K562 (cell line): ENCODE measurements at regions not wholly inside any gene's neighbourhood (a gene's known extent, or its start where the extent isn't known, plus 50 kb on each side); places are given as distances from the start of the nearest gene placed in this dataset.

Experiments
- ATAC-seq: fragments of 200-7000 bp; cut with Tn5 transposase; 3 replicates; pipeline ENCODE4 v1.9.1; 2020; ENCODE audit warnings: moderate library complexity
- BruUV-seq: library from RNA; stranded (reverse); fragments of 400-500 nt; replicated peaks from 2 replicates; lab custom pipeline; 2021; lab: Mats Ljungman, UMichigan
- CTCF ChIA-PET: fragments of 300-600 bp; formaldehyde crosslinking; extraction: SDS; loops from one replicate; lab custom pipeline; 2021; ENCODE audit warnings: low intra/inter-chr PET ratio; lab: Yijun Ruan, JAX
- POLR2A ChIA-PET: fragments of 300-600, 350-650 bp; sonication (Branson Sonifier 250); formaldehyde crosslinking; extraction: SDS; loops from one replicate; lab custom pipeline; 2021; ENCODE audit warnings: antibody characterized with exemption, inconsistent platforms; lab: Yijun Ruan, JAX
- DNase-seq, 4 experiments: peaks; one replicate each; pipeline versions ENCODE4 v3.0.0 to v3.0.0-alpha.2; 2011 to 2018; ENCODE audit warnings: low spot score in 3 of 4, mixed read lengths in 3 of 4; ENCODE audit errors: extremely low read depth in 1 of 4
- FAIRE-seq: peaks from 2 replicates; lab custom pipeline; 2011; peaks lifted over from hg19 to GRCh38; lab: Jason Lieb, UNC
- H2AFZ ChIP-seq: 2 replicates; pipeline ENCODE4 v1.6.0; 2011; ENCODE audit warnings: low read depth, low read length, control low read depth, inconsistent platforms
- H3K27ac ChIP-seq: fragments of 200-600 bp; 3 replicates; pipeline ENCODE4 v1.8.0; 2011; ENCODE audit warnings: low read depth, mild to moderate bottlenecking, control low read depth, inconsistent platforms, low read length, moderate library complexity, mixed read lengths; ENCODE audit errors: extremely low read depth
- H3K27me3 ChIP-seq, 2 experiments: fragments of 300-600 bp in 1 of 2; 2 replicates in 1 of 2; 3 replicates in 1 of 2; pipeline versions ENCODE4 v1.6.0 to v1.8.0; 2011; ENCODE audit warnings: inconsistent platforms in 2 of 2, low read length in 2 of 2, mild to moderate bottlenecking in 1 of 2, mixed read lengths in 1 of 2, moderate library complexity in 1 of 2; ENCODE audit not compliant: control insufficient read depth in 2 of 2, insufficient read depth in 2 of 2
- H3K36me3 ChIP-seq: fragments of 300-600 bp; 3 replicates; pipeline ENCODE4 v1.8.0; 2011; ENCODE audit warnings: mild to moderate bottlenecking, low read length, inconsistent platforms; ENCODE audit not compliant: control insufficient read depth, insufficient read depth
- H3K4me1 ChIP-seq, 2 experiments: fragments of 200-600 bp in 1 of 2; replicated peaks in 1 of 2; 2 replicates in 1 of 2; 3 replicates in 1 of 2; pipeline versions ENCODE4 v1.5.1 to v1.8.0; 2011; ENCODE audit warnings: inconsistent platforms in 2 of 2, low read length in 2 of 2, mild to moderate bottlenecking in 1 of 2, mixed read lengths in 1 of 2, moderate library complexity in 1 of 2; ENCODE audit not compliant: control insufficient read depth in 2 of 2, insufficient read depth in 2 of 2
- H3K4me2 ChIP-seq: 2 replicates; pipeline ENCODE4 v1.6.1; 2011; ENCODE audit warnings: low read length, control low read depth, inconsistent platforms, mixed read lengths; ENCODE audit not compliant: insufficient read depth
- H3K4me3 ChIP-seq: fragments of 200-600 bp; sonication (generic), shearing (Covaris generic); 2 replicates; pipeline ENCODE4 v1.5.1; 2016; ENCODE audit warnings: control low read depth, inconsistent platforms
- H3K79me2 ChIP-seq: fragments of 200-600 bp; 3 replicates; pipeline ENCODE4 v1.8.0; 2011; ENCODE audit warnings: low read length, inconsistent platforms; ENCODE audit not compliant: control insufficient read depth, insufficient read depth
- H3K9ac ChIP-seq, 2 experiments: 2 replicates each; pipeline versions ENCODE4 v1.6.0 to v1.6.1; 2011; ENCODE audit warnings: low read depth in 2 of 2, low read length in 2 of 2, control low read depth in 1 of 2, inconsistent platforms in 1 of 2, mild to moderate bottlenecking in 1 of 2, mixed read lengths in 1 of 2; ENCODE audit not compliant: insufficient read depth in 1 of 2
- H3K9me1 ChIP-seq: one replicate; pipeline ENCODE4 v1.6.0; 2011; ENCODE audit warnings: inconsistent platforms, mild to moderate bottlenecking, low read length, moderate library complexity; ENCODE audit not compliant: control insufficient read depth, insufficient read depth
- H3K9me3 ChIP-seq: replicated peaks from 2 replicates; pipeline ENCODE4 v1.5.1; 2011; ENCODE audit warnings: low read depth, low read length, inconsistent platforms; ENCODE audit not compliant: control insufficient read depth, insufficient read depth
- H4K20me1 ChIP-seq: replicated peaks from 2 replicates; pipeline ENCODE4 v1.6.1; 2011; ENCODE audit warnings: low read length, inconsistent platforms, mixed read lengths; ENCODE audit not compliant: control insufficient read depth, insufficient read depth
- FOS ChIP-seq: IDR thresholded peaks from 3 replicates; pipeline ENCODE4 v1.6.1; 2011; ENCODE audit not compliant: insufficient read length; ENCODE audit errors: extremely low read depth
- HMG20B ChIP-seq: fragments of 250-450 bp; sonication (Bioruptor Pico); IDR thresholded peaks from 2 replicates; pipeline ENCODE4 v1.5.0; 2021; ENCODE audit warnings: mild to moderate bottlenecking
- JUND ChIP-seq, 2 experiments: IDR thresholded peaks; 2 replicates in 1 of 2; 3 replicates in 1 of 2; pipeline ENCODE4 v1.6.1; 2011; ENCODE audit warnings: borderline replicate concordance in 2 of 2, low read depth in 2 of 2, low read length in 2 of 2, improper control_type of control experiment in 1 of 2, missing biosample characterization in 1 of 2, missing genetic modification characterization in 1 of 2, missing genetic modification reagents in 1 of 2
- KDM5B ChIP-seq: fragments of 200-600 bp; sonication (generic); IDR thresholded peaks from 2 replicates; pipeline ENCODE4 v1.6.1; 2012; ENCODE audit warnings: low read depth, mild to moderate bottlenecking, moderate library complexity, low read length, control low read depth, inconsistent platforms; ENCODE audit not compliant: insufficient replicate concordance
- MXI1 ChIP-seq: IDR thresholded peaks from 2 replicates; pipeline ENCODE4 v1.6.1; 2011; ENCODE audit warnings: low read depth, mild to moderate bottlenecking, improper control_type of control experiment, low read length
- PKNOX1 ChIP-seq: fragments of 450-650 bp; IDR thresholded peaks from 2 replicates; pipeline ENCODE4 v1.6.1; 2016
- PTBP1 ChIP-seq: fragments of 200-400 bp; formaldehyde crosslinking; IDR thresholded peaks from 2 replicates; pipeline ENCODE4 v1.6.1; 2017; ENCODE audit warnings: low read depth, low read length
- RNF2 ChIP-seq: sonication (generic); IDR thresholded peaks from 2 replicates; pipeline ENCODE4 v1.6.1; 2016
- SMARCC2 ChIP-seq: fragments of 450-650 bp; IDR thresholded peaks from 2 replicates; pipeline ENCODE4 v1.6.1; 2017; ENCODE audit warnings: antibody characterized with exemption, moderate library complexity, mild to moderate bottlenecking, low read depth
- SMC3 ChIP-seq: conservative IDR thresholded peaks from 2 replicates; pipeline ENCODE4 v1.6.1; 2011; ENCODE audit warnings: low read depth, low read length, improper control_type of control experiment; ENCODE audit not compliant: insufficient read depth
- SREBF2 ChIP-seq: sonication (generic); formaldehyde crosslinking; IDR thresholded peaks from 2 replicates; pipeline ENCODE4 v1.4.0; 2020; ENCODE audit warnings: mild to moderate bottlenecking, missing genetic modification reagents
- SRSF1 ChIP-seq: fragments of 200-400 bp; formaldehyde crosslinking; IDR thresholded peaks from 2 replicates; pipeline ENCODE4 v1.6.1; 2017; ENCODE audit warnings: mild to moderate bottlenecking, low read depth, low read length, moderate library complexity
- TRIM28 ChIP-seq: fragments of 450-650 bp; IDR thresholded peaks from 2 replicates; pipeline ENCODE4 v1.6.1; 2017
- ZNF212 ChIP-seq: fragments of 450-650 bp; formaldehyde crosslinking; IDR thresholded peaks from 2 replicates; pipeline ENCODE4 v1.4.0; 2020; ENCODE audit warnings: mild to moderate bottlenecking
- ZNF224 ChIP-seq: sonication (generic); formaldehyde crosslinking; IDR thresholded peaks from 2 replicates; pipeline ENCODE4 v1.8.0; 2022; ENCODE audit warnings: mild to moderate bottlenecking, missing genetic modification reagents
- ZNF347 ChIP-seq: fragments of 450-650 bp; formaldehyde crosslinking; IDR thresholded peaks from 2 replicates; pipeline ENCODE4 v1.4.0; 2020; ENCODE audit warnings: low read depth, mild to moderate bottlenecking, moderate library complexity
- WGBS: fragments of 100-300 bp; shearing (Covaris generic); methylation state at CpG from one replicate; pipeline ENCODE4 v1.1.6; 2016; ENCODE audit warnings: low coverage, mixed read lengths; ENCODE audit not compliant: insufficient coverage; ENCODE audit errors: missing lambda C conversion rate; 5-methylcytosine and 5-hydroxymethylcytosine counted together
- in situ Hi-C: fragments of 300-500 bp; cut with MboI; formaldehyde crosslinking; loops from 4 replicates; pipeline ENCODE4 v1.15.0; 2018; ENCODE audit warnings: inconsistent platforms, mixed read lengths
- intact Hi-C: fragments of 100-400 bp; cut with micrococcal nuclease; formaldehyde crosslinking; loops from 2 replicates; pipeline ENCODE4 v1.14.2; 2022
- TF ChIP-seq, protein P1 (sequence below): sonication (generic); formaldehyde crosslinking; IDR thresholded peaks from 2 replicates; pipeline ENCODE4 v1.8.1; 2023; ENCODE audit warnings: mild to moderate bottlenecking, missing genetic modification reagents

- H3K36me3 ChIP-seq, result no peaks in the 10 kb centered on the region
- no peaks in the 10 kb centered on the region for H3K79me2 ChIP-seq
- TF ChIP-seq ZNF224 (no peak), TRIM28 (no peak), HMG20B (CRISPR knock-in tag) (no peak), KDM5B (no peak), PKNOX1 (no peak), FOS (no peak), PTBP1 (no peak), SREBF2 (CRISPR knock-in tag) (no peak), RNF2 (no peak), ZNF212 (no peak), SMARCC2 (no peak), SRSF1 (no peak), MXI1 (no peak), JUND (IDR thresholded peaks at IDR 0.05; ENCODE audit: borderline replicate concordance, low read depth, low read length) (no peak), JUND (tag; IDR thresholded peaks at IDR 0.05; ENCODE audit: borderline replicate concordance, low read depth, low read length) (no peak), SMC3 (no peak), ZNF347 (CRISPR knock-in tag) (no peak)
- TF ChIP-seq, protein P1, sequence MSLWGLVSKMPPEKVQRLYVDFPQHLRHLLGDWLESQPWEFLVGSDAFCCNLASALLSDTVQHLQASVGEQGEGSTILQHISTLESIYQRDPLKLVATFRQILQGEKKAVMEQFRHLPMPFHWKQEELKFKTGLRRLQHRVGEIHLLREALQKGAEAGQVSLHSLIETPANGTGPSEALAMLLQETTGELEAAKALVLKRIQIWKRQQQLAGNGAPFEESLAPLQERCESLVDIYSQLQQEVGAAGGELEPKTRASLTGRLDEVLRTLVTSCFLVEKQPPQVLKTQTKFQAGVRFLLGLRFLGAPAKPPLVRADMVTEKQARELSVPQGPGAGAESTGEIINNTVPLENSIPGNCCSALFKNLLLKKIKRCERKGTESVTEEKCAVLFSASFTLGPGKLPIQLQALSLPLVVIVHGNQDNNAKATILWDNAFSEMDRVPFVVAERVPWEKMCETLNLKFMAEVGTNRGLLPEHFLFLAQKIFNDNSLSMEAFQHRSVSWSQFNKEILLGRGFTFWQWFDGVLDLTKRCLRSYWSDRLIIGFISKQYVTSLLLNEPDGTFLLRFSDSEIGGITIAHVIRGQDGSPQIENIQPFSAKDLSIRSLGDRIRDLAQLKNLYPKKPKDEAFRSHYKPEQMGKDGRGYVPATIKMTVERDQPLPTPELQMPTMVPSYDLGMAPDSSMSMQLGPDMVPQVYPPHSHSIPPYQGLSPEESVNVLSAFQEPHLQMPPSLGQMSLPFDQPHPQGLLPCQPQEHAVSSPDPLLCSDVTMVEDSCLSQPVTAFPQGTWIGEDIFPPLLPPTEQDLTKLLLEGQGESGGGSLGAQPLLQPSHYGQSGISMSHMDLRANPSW (CRISPR knock-in tag), result no peak
- H2AFZ ChIP-seq, result no peak overlapping the region
- no peaks in the 10 kb centered on the region for H3K9me3 ChIP-seq
- H3K9ac ChIP-seq, result no peak overlapping the region
- H4K20me1 ChIP-seq, result no peaks in the 10 kb centered on the region
- no peak overlapping the region for H3K4me2 ChIP-seq
- intact Hi-C loops (no loop called here), in situ Hi-C loops (no loop called here)
- no TSS peak for BruUV-seq
- ATAC-seq, result no peak
- ChIA-PET CTCF (no interaction called here), POLR2A (interaction anchor here (1.3 kb wide), 1 partner anchor 22 kb away, joined by 3 read pairs; no protein-coding TSS in a partner anchor)
- WGBS, result under 1% methylated on average over 6 of the region's 6 CpGs
- no peak overlapping the region for H3K4me3 ChIP-seq
- no peaks in the 10 kb centered on the region for H3K27me3 ChIP-seq
- no peaks in the 10 kb centered on the region for H3K9me1 ChIP-seq
- H3K27ac ChIP-seq, result no peak overlapping the region
- H3K4me1 ChIP-seq, result no peaks in the 10 kb centered on the region
- no peak for DNase-seq
- no peak for FAIRE-seq
These were observed 50.9 kb upstream of the STARD4 start for GRCh38 chr5:111563031-111563822.
